Testis (tissue), 2 donors: ENCODE measurements at regions not wholly inside any gene's neighbourhood (a gene's known extent, or its start where the extent isn't known, plus 50 kb on each side); places are given as distances from the start of the nearest gene placed in this dataset.

ENCODE experiments used
- POLR2A ChIP-seq: fragments of 450-650 bp; IDR thresholded peaks from one replicate; pipeline ENCODE4 v1.6.1; 2017; ENCODE audit warnings: antibody characterized with exemption, mild to moderate bottlenecking, moderate library complexity
- TF ChIP-seq, protein P1 (sequence below), 3 experiments: fragments of 450-650 bp in 2 of 3; fragments of 200-600 bp in 1 of 3; sonication (generic) in 1 of 3; IDR thresholded peaks; one replicate each; pipeline ENCODE4 v1.5.1; 2016 to 2019; ENCODE audit warnings: antibody characterized with exemption in 3 of 3, mild to moderate bottlenecking in 2 of 3, moderate library complexity in 1 of 3

DNA sequence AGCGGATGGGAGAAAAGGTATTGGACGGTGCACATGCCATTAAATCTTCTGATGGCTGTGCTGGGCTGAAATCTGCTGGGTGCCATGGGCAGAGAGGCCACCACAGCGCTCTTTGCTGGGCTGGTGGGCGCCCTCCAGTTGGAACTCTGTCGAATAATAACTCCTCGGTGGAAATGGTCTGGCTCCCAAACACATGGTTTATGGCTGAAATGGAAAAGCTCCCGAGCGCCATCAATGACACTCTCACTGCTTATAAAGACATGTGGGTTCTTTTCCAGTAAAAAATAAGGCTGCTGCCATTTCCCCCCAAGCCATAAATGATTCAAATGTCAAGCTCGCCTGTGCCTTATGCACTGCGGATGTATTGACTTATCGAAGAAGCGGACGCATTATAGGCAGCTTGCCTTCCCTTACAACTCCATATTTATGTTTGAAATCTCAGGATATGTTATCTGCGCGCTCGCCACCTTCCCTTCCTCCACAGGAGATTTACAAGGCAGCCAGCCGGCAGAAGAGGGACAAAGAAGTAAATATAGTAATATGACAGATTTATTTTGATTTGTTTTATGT, 239.0 kb upstream of the MKI67 start:
- TF ChIP-seq, protein P1, sequence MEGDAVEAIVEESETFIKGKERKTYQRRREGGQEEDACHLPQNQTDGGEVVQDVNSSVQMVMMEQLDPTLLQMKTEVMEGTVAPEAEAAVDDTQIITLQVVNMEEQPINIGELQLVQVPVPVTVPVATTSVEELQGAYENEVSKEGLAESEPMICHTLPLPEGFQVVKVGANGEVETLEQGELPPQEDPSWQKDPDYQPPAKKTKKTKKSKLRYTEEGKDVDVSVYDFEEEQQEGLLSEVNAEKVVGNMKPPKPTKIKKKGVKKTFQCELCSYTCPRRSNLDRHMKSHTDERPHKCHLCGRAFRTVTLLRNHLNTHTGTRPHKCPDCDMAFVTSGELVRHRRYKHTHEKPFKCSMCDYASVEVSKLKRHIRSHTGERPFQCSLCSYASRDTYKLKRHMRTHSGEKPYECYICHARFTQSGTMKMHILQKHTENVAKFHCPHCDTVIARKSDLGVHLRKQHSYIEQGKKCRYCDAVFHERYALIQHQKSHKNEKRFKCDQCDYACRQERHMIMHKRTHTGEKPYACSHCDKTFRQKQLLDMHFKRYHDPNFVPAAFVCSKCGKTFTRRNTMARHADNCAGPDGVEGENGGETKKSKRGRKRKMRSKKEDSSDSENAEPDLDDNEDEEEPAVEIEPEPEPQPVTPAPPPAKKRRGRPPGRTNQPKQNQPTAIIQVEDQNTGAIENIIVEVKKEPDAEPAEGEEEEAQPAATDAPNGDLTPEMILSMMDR (IDR thresholded peaks at IDR 0.05): no peak
- TF ChIP-seq POLR2A: no peak
